ENCODE measurements at regions not wholly inside any gene's neighbourhood (a gene's known extent, or its start where the extent isn't known, plus 50 kb on each side); places are given as distances from the start of the nearest gene placed in this dataset.

DNA sequence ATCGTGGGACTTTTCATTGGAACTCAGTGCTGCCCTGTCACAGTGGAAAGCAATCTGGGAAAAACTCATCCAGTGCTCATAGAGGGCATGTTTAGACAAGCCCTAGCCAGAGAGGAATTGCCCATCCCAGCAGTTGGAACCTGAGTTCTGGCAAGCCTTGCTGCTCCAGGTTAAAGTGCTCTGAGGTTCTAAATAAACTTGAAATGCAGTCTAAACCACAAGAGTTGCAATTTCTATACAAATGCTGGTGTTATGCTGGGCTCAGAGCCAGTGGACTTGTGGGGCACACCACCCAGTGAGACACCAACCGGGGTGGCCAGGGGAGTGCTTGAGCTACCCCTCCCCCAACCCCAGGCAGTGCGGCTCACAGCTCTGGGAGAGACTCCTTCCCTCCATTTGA is 142.8 kb upstream of the PPP1R2C start:
- H3K27ac Mint-ChIP-seq, result no peak overlapping the region
- no peaks in the 10 kb centered on the region for H3K36me3 ChIP-seq (ENCODE audit: insufficient read depth)
- H3K4me3 Mint-ChIP-seq, result no peak overlapping the region
- no peak overlapping the region for H3K27ac ChIP-seq (ENCODE audit: low read depth)
- no peaks in the 10 kb centered on the region for H3K4me1 Mint-ChIP-seq
- no peaks in the 10 kb centered on the region for H3K27me3 Mint-ChIP-seq (ENCODE audit: insufficient read depth, low read depth, poor library complexity)
- peaks cover 12% of the 10 kb centered on the region; the same call in 2 of the 3 replicates for H3K36me3 Mint-ChIP-seq (ENCODE audit: low read depth)
- no peaks in the 10 kb centered on the region for H4K20me1 ChIP-seq (replicated peaks; ENCODE audit: insufficient read depth)
- ATAC-seq (no peak), DNase-seq (ENCODE audit: low spot score) (no peak)
- H3K27me3 ChIP-seq (ENCODE audit: insufficient read depth), result no peaks in the 10 kb centered on the region
- H2AFZ ChIP-seq, result no peak overlapping the region
- H3K9me2 ChIP-seq (ENCODE audit: insufficient read depth), result no peaks in the 10 kb centered on the region
- no peak overlapping the region for H3K4me3 ChIP-seq
- no peaks in the 10 kb centered on the region for H3K79me2 ChIP-seq (replicated peaks; ENCODE audit: insufficient read depth)
- no peaks in the 10 kb centered on the region for H3K4me1 ChIP-seq (ENCODE audit: insufficient read depth)
- no peak overlapping the region for H3K4me2 ChIP-seq
- TF ChIP-seq JUNB (IDR thresholded peaks at IDR 0.05; ENCODE audit: unreplicated experiment), result no peak
- TF ChIP-seq, protein P1, sequence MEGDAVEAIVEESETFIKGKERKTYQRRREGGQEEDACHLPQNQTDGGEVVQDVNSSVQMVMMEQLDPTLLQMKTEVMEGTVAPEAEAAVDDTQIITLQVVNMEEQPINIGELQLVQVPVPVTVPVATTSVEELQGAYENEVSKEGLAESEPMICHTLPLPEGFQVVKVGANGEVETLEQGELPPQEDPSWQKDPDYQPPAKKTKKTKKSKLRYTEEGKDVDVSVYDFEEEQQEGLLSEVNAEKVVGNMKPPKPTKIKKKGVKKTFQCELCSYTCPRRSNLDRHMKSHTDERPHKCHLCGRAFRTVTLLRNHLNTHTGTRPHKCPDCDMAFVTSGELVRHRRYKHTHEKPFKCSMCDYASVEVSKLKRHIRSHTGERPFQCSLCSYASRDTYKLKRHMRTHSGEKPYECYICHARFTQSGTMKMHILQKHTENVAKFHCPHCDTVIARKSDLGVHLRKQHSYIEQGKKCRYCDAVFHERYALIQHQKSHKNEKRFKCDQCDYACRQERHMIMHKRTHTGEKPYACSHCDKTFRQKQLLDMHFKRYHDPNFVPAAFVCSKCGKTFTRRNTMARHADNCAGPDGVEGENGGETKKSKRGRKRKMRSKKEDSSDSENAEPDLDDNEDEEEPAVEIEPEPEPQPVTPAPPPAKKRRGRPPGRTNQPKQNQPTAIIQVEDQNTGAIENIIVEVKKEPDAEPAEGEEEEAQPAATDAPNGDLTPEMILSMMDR (conservative IDR thresholded peaks at IDR 0.05; ENCODE audit: low read depth in 2 of 2), result no peak
- no peak for TF ChIP-seq EZH2 (IDR thresholded peaks at IDR 0.05; ENCODE audit: low read depth, unreplicated experiment)
- TF ChIP-seq, protein P2, sequence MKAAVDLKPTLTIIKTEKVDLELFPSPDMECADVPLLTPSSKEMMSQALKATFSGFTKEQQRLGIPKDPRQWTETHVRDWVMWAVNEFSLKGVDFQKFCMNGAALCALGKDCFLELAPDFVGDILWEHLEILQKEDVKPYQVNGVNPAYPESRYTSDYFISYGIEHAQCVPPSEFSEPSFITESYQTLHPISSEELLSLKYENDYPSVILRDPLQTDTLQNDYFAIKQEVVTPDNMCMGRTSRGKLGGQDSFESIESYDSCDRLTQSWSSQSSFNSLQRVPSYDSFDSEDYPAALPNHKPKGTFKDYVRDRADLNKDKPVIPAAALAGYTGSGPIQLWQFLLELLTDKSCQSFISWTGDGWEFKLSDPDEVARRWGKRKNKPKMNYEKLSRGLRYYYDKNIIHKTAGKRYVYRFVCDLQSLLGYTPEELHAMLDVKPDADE (IDR thresholded peaks at IDR 0.05), result no peak
- TF ChIP-seq, protein P3, sequence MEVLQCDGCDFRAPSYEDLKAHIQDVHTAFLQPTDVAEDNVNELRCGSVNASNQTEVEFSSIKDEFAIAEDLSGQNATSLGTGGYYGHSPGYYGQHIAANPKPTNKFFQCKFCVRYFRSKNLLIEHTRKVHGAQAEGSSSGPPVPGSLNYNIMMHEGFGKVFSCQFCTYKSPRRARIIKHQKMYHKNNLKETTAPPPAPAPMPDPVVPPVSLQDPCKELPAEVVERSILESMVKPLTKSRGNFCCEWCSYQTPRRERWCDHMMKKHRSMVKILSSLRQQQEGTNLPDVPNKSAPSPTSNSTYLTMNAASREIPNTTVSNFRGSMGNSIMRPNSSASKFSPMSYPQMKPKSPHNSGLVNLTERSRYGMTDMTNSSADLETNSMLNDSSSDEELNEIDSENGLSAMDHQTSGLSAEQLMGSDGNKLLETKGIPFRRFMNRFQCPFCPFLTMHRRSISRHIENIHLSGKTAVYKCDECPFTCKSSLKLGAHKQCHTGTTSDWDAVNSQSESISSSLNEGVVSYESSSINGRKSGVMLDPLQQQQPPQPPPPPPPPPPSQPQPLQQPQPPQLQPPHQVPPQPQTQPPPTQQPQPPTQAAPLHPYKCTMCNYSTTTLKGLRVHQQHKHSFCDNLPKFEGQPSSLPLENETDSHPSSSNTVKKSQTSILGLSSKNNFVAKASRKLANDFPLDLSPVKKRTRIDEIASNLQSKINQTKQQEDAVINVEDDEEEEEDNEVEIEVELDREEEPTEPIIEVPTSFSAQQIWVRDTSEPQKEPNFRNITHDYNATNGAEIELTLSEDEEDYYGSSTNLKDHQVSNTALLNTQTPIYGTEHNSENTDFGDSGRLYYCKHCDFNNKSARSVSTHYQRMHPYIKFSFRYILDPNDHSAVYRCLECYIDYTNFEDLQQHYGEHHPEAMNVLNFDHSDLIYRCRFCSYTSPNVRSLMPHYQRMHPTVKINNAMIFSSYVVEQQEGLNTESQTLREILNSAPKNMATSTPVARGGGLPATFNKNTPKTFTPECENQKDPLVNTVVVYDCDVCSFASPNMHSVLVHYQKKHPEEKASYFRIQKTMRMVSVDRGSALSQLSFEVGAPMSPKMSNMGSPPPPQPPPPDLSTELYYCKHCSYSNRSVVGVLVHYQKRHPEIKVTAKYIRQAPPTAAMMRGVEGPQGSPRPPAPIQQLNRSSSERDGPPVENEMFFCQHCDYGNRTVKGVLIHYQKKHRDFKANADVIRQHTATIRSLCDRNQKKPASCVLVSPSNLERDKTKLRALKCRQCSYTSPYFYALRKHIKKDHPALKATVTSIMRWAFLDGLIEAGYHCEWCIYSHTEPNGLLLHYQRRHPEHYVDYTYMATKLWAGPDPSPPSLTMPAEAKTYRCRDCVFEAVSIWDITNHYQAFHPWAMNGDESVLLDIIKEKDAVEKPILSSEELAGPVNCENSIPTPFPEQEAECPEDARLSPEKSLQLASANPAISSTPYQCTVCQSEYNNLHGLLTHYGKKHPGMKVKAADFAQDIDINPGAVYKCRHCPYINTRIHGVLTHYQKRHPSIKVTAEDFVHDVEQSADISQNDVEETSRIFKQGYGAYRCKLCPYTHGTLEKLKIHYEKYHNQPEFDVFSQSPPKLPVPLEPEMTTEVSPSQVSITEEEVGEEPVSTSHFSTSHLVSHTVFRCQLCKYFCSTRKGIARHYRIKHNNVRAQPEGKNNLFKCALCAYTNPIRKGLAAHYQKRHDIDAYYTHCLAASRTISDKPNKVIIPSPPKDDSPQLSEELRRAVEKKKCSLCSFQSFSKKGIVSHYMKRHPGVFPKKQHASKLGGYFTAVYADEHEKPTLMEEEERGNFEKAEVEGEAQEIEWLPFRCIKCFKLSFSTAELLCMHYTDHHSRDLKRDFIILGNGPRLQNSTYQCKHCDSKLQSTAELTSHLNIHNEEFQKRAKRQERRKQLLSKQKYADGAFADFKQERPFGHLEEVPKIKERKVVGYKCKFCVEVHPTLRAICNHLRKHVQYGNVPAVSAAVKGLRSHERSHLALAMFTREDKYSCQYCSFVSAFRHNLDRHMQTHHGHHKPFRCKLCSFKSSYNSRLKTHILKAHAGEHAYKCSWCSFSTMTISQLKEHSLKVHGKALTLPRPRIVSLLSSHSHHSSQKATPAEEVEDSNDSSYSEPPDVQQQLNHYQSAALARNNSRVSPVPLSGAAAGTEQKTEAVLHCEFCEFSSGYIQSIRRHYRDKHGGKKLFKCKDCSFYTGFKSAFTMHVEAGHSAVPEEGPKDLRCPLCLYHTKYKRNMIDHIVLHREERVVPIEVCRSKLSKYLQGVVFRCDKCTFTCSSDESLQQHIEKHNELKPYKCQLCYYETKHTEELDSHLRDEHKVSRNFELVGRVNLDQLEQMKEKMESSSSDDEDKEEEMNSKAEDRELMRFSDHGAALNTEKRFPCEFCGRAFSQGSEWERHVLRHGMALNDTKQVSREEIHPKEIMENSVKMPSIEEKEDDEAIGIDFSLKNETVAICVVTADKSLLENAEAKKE (CRISPR knock-in tag; IDR thresholded peaks at IDR 0.05), result no peak
- TF ChIP-seq EZH2phosphoT487 (IDR thresholded peaks at IDR 0.05; ENCODE audit: unreplicated experiment), result no peak
- TF ChIP-seq ZNF331 (CRISPR knock-in tag; IDR thresholded peaks at IDR 0.05; ENCODE audit: low read depth), result no peak
- no peak for TF ChIP-seq CREB1 (CRISPR knock-in tag; IDR thresholded peaks at IDR 0.05; ENCODE audit: low read depth)
- TF ChIP-seq POLR2AphosphoS5 (IDR thresholded peaks at IDR 0.05; ENCODE audit: low read depth), result no peak
- TF ChIP-seq ZNF114 (CRISPR knock-in tag; IDR thresholded peaks at IDR 0.05), result no peak
- TF ChIP-seq, protein P4, sequence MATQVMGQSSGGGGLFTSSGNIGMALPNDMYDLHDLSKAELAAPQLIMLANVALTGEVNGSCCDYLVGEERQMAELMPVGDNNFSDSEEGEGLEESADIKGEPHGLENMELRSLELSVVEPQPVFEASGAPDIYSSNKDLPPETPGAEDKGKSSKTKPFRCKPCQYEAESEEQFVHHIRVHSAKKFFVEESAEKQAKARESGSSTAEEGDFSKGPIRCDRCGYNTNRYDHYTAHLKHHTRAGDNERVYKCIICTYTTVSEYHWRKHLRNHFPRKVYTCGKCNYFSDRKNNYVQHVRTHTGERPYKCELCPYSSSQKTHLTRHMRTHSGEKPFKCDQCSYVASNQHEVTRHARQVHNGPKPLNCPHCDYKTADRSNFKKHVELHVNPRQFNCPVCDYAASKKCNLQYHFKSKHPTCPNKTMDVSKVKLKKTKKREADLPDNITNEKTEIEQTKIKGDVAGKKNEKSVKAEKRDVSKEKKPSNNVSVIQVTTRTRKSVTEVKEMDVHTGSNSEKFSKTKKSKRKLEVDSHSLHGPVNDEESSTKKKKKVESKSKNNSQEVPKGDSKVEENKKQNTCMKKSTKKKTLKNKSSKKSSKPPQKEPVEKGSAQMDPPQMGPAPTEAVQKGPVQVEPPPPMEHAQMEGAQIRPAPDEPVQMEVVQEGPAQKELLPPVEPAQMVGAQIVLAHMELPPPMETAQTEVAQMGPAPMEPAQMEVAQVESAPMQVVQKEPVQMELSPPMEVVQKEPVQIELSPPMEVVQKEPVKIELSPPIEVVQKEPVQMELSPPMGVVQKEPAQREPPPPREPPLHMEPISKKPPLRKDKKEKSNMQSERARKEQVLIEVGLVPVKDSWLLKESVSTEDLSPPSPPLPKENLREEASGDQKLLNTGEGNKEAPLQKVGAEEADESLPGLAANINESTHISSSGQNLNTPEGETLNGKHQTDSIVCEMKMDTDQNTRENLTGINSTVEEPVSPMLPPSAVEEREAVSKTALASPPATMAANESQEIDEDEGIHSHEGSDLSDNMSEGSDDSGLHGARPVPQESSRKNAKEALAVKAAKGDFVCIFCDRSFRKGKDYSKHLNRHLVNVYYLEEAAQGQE (IDR thresholded peaks at IDR 0.05; ENCODE audit: unreplicated experiment), result no peak
- no peak for TF ChIP-seq NANOG (IDR thresholded peaks at IDR 0.05; ENCODE audit: borderline replicate concordance)
- TF ChIP-seq STAT1 (IDR thresholded peaks at IDR 0.05; ENCODE audit: unreplicated experiment), result no peak
- H3F3A ChIP-seq (replicated peaks; ENCODE audit: low read depth), result no peaks in the 10 kb centered on the region
- H3K9me3 Mint-ChIP-seq, result peaks cover 9% of the 10 kb centered on the region; the same call in 1 of the 3 replicates

All from GM23338 (cell line).